22Rv1 (cell line): ENCODE measurements at regions not wholly inside any gene's neighbourhood (a gene's known extent, or its start where the extent isn't known, plus 50 kb on each side); places are given as distances from the start of the nearest gene placed in this dataset.
A peak's percentile ranks its signal among the peaks of the same experiment; 100 is the strongest.

ENCODE experiments used
- ZFX ChIP-seq: fragments of 450-650 bp; IDR thresholded peaks from 2 replicates; pipeline ENCODE4 v1.6.1; 2017; ENCODE audit warnings: antibody characterized with exemption, borderline replicate concordance
- TF ChIP-seq, protein P1 (sequence below): fragments of 450-650 bp; IDR thresholded peaks from 2 replicates; pipeline ENCODE4 v1.5.1; 2017; ENCODE audit warnings: mild to moderate bottlenecking

DNA sequence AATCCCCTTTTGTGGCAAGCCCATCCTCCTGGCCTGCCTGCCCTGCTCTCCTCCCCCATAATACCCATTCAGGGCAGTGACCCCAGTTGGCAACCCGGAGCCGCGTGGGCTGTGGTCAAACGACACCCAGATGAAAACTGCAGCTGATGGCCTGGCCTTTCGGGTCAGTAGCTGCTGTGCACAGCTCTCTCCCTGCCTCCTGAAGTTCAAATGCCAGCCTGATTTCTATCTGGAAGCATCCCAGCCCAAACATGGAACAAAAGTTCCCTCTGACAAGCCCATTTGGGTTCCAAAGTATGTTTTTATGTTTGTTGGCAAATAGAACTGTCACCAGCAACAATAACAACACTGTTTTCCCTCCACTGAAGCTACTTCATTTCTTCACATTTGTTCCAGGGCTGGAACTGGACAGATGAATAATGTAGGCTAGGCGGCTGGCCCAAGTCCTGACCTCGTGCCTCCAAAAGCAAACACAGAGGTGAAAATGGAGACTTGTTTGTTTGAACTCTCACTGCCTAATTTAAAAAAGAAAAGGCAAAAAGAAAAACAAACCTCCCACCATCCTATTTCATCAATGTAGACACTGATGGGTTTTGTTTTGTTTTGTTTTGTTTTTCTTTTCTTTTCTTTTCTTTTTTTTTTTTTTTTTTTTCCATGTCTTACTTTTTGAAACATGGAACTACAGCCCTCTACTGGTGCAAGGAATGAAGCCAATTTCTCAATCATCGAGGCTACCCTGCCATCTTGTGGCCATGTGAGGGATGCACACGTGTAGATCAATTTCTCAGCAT, 179.0 kb downstream of the ADSS2 start:
- TF ChIP-seq, protein P1, sequence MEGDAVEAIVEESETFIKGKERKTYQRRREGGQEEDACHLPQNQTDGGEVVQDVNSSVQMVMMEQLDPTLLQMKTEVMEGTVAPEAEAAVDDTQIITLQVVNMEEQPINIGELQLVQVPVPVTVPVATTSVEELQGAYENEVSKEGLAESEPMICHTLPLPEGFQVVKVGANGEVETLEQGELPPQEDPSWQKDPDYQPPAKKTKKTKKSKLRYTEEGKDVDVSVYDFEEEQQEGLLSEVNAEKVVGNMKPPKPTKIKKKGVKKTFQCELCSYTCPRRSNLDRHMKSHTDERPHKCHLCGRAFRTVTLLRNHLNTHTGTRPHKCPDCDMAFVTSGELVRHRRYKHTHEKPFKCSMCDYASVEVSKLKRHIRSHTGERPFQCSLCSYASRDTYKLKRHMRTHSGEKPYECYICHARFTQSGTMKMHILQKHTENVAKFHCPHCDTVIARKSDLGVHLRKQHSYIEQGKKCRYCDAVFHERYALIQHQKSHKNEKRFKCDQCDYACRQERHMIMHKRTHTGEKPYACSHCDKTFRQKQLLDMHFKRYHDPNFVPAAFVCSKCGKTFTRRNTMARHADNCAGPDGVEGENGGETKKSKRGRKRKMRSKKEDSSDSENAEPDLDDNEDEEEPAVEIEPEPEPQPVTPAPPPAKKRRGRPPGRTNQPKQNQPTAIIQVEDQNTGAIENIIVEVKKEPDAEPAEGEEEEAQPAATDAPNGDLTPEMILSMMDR, result peak; percentile 98
- no peak for TF ChIP-seq ZFX
